ENCODE measurements at regions not wholly inside any gene's neighbourhood (a gene's known extent, or its start where the extent isn't known, plus 50 kb on each side); places are given as distances from the start of the nearest gene placed in this dataset.

DNA sequence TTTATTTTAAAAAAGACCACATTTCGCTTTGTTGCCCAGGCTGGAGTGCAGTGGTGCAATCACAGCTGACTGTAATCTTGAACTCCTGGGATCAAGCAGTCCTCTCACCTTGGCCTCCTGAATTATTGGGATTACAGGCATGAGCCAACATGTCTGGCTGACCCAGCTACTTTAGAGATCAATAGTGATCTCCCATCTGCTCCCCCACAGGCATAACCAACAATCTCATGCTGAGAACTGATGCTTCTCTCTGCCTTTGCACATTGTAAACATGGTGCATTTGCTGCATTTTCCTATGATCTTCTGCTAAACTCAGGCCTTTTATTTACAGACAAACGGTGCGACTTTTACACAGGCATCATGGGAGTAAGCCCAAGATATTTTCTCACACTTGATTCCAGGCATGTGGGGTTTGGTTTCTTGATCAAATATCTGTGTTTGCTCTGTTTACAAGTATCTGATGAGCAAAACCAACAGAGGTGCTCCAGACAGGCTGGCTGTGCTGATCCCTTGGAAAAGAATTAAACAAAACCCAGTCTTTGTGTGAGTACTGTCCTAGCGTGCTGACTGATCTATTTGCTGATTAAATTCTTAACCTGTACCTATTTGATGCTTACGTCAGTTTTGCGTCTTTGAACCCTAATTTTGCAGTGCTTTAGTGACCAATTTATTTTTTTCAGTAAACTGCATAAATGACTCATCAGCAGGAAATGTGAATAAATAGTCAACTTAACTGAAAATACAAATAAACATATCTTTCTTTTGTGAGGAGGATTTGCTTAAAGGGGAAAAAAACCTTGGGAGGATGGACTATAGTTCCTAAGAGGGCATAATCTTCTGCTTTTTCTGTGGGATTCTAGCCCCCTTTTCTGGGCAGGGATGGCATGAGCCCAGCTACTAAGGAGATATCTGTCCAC, 191.7 kb upstream of the NR3C1 start (continued):
- TF ChIP-seq, protein P1, sequence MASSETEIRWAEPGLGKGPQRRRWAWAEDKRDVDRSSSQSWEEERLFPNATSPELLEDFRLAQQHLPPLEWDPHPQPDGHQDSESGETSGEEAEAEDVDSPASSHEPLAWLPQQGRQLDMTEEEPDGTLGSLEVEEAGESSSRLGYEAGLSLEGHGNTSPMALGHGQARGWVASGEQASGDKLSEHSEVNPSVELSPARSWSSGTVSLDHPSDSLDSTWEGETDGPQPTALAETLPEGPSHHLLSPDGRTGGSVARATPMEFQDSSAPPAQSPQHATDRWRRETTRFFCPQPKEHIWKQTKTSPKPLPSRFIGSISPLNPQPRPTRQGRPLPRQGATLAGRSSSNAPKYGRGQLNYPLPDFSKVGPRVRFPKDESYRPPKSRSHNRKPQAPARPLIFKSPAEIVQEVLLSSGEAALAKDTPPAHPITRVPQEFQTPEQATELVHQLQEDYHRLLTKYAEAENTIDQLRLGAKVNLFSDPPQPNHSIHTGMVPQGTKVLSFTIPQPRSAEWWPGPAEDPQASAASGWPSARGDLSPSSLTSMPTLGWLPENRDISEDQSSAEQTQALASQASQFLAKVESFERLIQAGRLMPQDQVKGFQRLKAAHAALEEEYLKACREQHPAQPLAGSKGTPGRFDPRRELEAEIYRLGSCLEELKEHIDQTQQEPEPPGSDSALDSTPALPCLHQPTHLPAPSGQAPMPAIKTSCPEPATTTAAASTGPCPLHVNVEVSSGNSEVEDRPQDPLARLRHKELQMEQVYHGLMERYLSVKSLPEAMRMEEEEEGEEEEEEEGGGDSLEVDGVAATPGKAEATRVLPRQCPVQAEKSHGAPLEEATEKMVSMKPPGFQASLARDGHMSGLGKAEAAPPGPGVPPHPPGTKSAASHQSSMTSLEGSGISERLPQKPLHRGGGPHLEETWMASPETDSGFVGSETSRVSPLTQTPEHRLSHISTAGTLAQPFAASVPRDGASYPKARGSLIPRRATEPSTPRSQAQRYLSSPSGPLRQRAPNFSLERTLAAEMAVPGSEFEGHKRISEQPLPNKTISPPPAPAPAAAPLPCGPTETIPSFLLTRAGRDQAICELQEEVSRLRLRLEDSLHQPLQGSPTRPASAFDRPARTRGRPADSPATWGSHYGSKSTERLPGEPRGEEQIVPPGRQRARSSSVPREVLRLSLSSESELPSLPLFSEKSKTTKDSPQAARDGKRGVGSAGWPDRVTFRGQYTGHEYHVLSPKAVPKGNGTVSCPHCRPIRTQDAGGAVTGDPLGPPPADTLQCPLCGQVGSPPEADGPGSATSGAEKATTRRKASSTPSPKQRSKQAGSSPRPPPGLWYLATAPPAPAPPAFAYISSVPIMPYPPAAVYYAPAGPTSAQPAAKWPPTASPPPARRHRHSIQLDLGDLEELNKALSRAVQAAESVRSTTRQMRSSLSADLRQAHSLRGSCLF (CRISPR knock-in tag; IDR thresholded peaks at IDR 0.05; ENCODE audit: borderline replicate concordance) = no peak
- TF ChIP-seq ZBTB21 (CRISPR knock-in tag; IDR thresholded peaks at IDR 0.05) (no peak), KLF11 (CRISPR knock-in tag; IDR thresholded peaks at IDR 0.05) (no peak), NFATC3 (CRISPR knock-in tag; IDR thresholded peaks at IDR 0.05) (no peak), BORCS8-MEF2B (CRISPR knock-in tag; IDR thresholded peaks at IDR 0.05) (no peak), RXRA (CRISPR knock-in tag; IDR thresholded peaks at IDR 0.05) (peak; percentile 53; the same call in 1 of the 2 replicates), RFX5 (IDR thresholded peaks at IDR 0.05; ENCODE audit: low read depth, low read length) (no peak), KLF13 (CRISPR knock-in tag; IDR thresholded peaks at IDR 0.05) (no peak), RCOR2 (CRISPR knock-in tag; IDR thresholded peaks at IDR 0.05) (no peak; the same call in 1 of the 2 replicates), GATAD1 (CRISPR knock-in tag; IDR thresholded peaks at IDR 0.05) (peak; percentile 59), ZNF547 (CRISPR knock-in tag; IDR thresholded peaks at IDR 0.05) (no peak), KDM1A (CRISPR knock-in tag; IDR thresholded peaks at IDR 0.05) (no peak), SKI (IDR thresholded peaks at IDR 0.05; ENCODE audit: partially characterized antibody) (peak; percentile 77)
- TF ChIP-seq, protein P2, sequence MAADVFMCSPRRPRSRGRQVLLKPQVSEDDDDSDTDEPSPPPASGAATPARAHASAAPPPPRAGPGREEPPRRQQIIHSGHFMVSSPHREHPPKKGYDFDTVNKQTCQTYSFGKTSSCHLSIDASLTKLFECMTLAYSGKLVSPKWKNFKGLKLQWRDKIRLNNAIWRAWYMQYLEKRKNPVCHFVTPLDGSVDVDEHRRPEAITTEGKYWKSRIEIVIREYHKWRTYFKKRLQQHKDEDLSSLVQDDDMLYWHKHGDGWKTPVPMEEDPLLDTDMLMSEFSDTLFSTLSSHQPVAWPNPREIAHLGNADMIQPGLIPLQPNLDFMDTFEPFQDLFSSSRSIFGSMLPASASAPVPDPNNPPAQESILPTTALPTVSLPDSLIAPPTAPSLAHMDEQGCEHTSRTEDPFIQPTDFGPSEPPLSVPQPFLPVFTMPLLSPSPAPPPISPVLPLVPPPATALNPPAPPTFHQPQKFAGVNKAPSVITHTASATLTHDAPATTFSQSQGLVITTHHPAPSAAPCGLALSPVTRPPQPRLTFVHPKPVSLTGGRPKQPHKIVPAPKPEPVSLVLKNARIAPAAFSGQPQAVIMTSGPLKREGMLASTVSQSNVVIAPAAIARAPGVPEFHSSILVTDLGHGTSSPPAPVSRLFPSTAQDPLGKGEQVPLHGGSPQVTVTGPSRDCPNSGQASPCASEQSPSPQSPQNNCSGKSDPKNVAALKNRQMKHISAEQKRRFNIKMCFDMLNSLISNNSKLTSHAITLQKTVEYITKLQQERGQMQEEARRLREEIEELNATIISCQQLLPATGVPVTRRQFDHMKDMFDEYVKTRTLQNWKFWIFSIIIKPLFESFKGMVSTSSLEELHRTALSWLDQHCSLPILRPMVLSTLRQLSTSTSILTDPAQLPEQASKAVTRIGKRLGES (CRISPR knock-in tag; IDR thresholded peaks at IDR 0.05; ENCODE audit: borderline replicate concordance) = no peak
- TF ChIP-seq, protein P3, sequence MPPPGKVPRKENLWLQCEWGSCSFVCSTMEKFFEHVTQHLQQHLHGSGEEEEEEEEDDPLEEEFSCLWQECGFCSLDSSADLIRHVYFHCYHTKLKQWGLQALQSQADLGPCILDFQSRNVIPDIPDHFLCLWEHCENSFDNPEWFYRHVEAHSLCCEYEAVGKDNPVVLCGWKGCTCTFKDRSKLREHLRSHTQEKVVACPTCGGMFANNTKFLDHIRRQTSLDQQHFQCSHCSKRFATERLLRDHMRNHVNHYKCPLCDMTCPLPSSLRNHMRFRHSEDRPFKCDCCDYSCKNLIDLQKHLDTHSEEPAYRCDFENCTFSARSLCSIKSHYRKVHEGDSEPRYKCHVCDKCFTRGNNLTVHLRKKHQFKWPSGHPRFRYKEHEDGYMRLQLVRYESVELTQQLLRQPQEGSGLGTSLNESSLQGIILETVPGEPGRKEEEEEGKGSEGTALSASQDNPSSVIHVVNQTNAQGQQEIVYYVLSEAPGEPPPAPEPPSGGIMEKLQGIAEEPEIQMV (CRISPR knock-in tag; IDR thresholded peaks at IDR 0.05; ENCODE audit: low read depth) = peak; percentile 63; the same call in 1 of the 2 replicates
- TF ChIP-seq, protein P4, sequence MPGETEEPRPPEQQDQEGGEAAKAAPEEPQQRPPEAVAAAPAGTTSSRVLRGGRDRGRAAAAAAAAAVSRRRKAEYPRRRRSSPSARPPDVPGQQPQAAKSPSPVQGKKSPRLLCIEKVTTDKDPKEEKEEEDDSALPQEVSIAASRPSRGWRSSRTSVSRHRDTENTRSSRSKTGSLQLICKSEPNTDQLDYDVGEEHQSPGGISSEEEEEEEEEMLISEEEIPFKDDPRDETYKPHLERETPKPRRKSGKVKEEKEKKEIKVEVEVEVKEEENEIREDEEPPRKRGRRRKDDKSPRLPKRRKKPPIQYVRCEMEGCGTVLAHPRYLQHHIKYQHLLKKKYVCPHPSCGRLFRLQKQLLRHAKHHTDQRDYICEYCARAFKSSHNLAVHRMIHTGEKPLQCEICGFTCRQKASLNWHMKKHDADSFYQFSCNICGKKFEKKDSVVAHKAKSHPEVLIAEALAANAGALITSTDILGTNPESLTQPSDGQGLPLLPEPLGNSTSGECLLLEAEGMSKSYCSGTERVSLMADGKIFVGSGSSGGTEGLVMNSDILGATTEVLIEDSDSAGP (CRISPR knock-in tag; IDR thresholded peaks at IDR 0.05; ENCODE audit: borderline replicate concordance) = no peak
- TF ChIP-seq, protein P5, sequence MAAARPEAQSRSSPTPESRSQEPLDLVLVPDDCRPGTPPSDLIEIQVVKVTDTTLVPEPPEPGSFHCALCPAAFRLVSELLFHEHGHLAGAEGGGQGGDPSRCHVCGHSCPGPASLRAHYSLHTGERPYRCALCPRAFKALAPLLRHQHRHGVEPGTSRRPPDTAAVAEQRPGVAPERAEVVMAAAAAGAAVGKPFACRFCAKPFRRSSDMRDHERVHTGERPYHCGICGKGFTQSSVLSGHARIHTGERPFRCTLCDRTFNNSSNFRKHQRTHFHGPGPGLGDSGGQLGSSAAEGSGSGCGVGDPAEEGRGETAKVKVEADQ (CRISPR knock-in tag; IDR thresholded peaks at IDR 0.05; ENCODE audit: borderline replicate concordance) = no peak; the same call in 1 of the 2 replicates

All from HepG2 (cell line).